ENCODE measurements at regions not wholly inside any gene's neighbourhood (a gene's known extent, or its start where the extent isn't known, plus 50 kb on each side); places are given as distances from the start of the nearest gene placed in this dataset.

DNA sequence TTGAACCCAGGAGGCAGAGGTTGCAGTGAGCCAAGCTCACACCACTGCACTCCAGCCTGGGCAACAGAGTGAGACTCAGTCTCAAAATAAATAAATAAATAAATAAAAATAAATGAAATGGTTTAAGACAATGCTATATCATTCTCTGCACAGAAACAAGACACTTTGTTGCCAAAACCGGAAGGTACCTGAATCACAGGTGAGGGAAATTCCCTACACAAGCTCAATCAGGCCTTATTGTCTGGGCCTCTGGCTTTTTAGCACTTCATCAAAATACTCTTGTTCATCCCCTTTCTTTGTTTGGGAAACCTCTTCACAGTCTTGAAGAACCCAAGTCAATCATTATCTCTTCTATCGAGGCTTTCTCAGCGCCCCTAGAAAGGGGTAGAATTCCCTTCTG, 166.1 kb upstream of the NPSR1 start:
- TF ChIP-seq, protein P1, sequence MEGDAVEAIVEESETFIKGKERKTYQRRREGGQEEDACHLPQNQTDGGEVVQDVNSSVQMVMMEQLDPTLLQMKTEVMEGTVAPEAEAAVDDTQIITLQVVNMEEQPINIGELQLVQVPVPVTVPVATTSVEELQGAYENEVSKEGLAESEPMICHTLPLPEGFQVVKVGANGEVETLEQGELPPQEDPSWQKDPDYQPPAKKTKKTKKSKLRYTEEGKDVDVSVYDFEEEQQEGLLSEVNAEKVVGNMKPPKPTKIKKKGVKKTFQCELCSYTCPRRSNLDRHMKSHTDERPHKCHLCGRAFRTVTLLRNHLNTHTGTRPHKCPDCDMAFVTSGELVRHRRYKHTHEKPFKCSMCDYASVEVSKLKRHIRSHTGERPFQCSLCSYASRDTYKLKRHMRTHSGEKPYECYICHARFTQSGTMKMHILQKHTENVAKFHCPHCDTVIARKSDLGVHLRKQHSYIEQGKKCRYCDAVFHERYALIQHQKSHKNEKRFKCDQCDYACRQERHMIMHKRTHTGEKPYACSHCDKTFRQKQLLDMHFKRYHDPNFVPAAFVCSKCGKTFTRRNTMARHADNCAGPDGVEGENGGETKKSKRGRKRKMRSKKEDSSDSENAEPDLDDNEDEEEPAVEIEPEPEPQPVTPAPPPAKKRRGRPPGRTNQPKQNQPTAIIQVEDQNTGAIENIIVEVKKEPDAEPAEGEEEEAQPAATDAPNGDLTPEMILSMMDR (IDR thresholded peaks at IDR 0.05), result no peak
- TF ChIP-seq POLR2AphosphoS5 (IDR thresholded peaks at IDR 0.05) (no peak), POLR2A (IDR thresholded peaks at IDR 0.05) (no peak), EP300 (IDR thresholded peaks at IDR 0.05) (no peak)
